RWPE1 (cell line): ENCODE measurements at regions not wholly inside any gene's neighbourhood (a gene's known extent, or its start where the extent isn't known, plus 50 kb on each side); places are given as distances from the start of the nearest gene placed in this dataset.

Experiments used
- CTCF ChIA-PET: fragments of 350-600 bp; sonication (Branson Sonifier 250); formaldehyde crosslinking; extraction: SDS; loops from one replicate; lab custom pipeline; 2021; lab: Yijun Ruan, JAX
- POLR2A ChIA-PET: fragments of 400-600 bp; formaldehyde crosslinking; extraction: SDS; loops from one replicate; lab custom pipeline; 2020; ENCODE audit warnings: antibody characterized with exemption; ENCODE audit not compliant: low non-redundant PET; lab: Yijun Ruan, JAX
- DNase-seq: peaks from one replicate; pipeline ENCODE4 v3.0.0; 2012; ENCODE audit warnings: low spot score
- H3K27ac ChIP-seq: fragments of 450-650 bp; 2 replicates; pipeline ENCODE4 v1.5.1; 2017
- TF ChIP-seq, protein P1 (sequence below): fragments of 450-650 bp; conservative IDR thresholded peaks from 2 replicates; pipeline ENCODE4 v1.5.1; 2017; ENCODE audit warnings: low read depth, mild to moderate bottlenecking

DNA sequence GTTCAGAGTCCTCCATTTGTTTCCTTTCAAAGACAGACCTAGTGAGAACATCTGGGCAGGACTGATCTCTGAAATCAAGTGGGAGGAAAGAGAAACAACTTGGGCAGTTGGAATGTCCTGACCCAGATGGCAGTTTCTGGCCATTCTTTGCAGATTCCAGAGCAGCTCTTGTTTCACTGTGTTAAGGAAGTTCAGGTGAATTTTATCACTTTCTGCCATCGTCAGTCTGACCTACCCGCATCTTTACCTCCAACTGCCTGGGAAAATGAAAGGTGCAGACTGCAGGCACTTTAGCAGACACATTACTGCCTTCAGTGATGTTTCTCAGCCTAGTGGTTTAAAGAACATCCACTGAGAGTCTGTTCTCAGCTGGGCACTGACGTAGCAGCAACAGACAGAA lies 216.2 kb downstream of the CEP135 start:
- CTCF ChIA-PET: interaction anchor here (0.5 kb wide), 1 partner anchor 1000 kb away, joined by 3 read pairs; no protein-coding TSS in a partner anchor
- TF ChIP-seq, protein P1, sequence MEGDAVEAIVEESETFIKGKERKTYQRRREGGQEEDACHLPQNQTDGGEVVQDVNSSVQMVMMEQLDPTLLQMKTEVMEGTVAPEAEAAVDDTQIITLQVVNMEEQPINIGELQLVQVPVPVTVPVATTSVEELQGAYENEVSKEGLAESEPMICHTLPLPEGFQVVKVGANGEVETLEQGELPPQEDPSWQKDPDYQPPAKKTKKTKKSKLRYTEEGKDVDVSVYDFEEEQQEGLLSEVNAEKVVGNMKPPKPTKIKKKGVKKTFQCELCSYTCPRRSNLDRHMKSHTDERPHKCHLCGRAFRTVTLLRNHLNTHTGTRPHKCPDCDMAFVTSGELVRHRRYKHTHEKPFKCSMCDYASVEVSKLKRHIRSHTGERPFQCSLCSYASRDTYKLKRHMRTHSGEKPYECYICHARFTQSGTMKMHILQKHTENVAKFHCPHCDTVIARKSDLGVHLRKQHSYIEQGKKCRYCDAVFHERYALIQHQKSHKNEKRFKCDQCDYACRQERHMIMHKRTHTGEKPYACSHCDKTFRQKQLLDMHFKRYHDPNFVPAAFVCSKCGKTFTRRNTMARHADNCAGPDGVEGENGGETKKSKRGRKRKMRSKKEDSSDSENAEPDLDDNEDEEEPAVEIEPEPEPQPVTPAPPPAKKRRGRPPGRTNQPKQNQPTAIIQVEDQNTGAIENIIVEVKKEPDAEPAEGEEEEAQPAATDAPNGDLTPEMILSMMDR: no peak
- no peak for DNase-seq
- H3K27ac ChIP-seq: no peak overlapping the region
- POLR2A ChIA-PET: interaction anchor here (0.5 kb wide), 1 partner anchor 491 kb away, joined by 3 read pairs; no protein-coding TSS in a partner anchor

- TF ChIP-seq, protein P1: no peak
- ChIA-PET POLR2A (no interaction called here), CTCF (no interaction called here)
- DNase-seq: no peak
- H3K27ac ChIP-seq: no peak overlapping the region
Observed at GRCh38 chr4:56160636-56161035, 211.9 kb downstream of the CEP135 start.

DNA sequence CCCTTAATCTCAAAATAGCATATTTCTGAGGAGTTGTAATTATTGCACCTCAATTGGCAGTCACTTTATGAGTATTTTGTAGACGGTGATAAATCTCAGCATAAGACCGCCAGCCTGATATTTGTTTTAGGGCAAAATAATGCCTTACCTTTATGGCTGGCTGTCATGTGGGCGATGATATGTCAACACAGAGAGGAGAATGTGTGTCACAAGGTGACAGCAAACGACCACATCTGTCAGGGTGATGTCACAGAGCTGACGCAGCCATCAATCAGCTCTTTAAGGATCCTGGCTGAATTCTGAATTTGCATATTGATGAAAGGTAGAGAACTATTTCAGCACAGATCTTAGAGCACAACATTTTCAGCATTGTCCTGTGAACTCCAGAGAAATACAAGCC lies 209.7 kb downstream of the CEP135 start:
- no peak for DNase-seq
- CTCF ChIA-PET: no interaction called here
- TF ChIP-seq, protein P1: no peak
- H3K27ac ChIP-seq: no peak overlapping the region
- POLR2A ChIA-PET: no interaction called here

- ChIA-PET POLR2A (no interaction called here), CTCF (interaction anchor here (0.5 to 0.7 kb wide), 2 partner anchors 23 to 33 kb away, joined by 4 read pairs; no protein-coding TSS in a partner anchor)
- DNase-seq: no peak
- TF ChIP-seq, protein P1: no peak
- no peak overlapping the region for H3K27ac ChIP-seq
Observed at GRCh38 chr4:56156141-56156540, 207.4 kb downstream of the CEP135 start.

DNA sequence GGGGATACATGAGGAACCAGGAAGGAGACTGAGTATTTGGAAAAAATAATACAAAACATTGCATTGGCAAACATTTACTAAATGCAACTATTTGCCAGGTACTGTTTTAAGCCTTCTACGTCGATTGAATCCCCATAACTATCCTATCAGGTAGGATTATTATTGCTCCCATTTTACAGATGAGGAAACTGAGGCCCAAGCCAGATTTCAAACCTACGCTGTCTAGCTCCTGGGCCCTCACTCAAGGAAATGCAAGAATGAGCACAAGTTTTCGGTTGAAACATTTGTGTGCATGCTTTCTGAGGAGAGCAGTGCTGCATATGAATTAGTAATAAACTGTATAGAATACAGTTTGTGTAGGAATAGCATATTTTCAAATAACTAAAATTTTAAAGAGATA lies 206.7 kb downstream of the CEP135 start:
- TF ChIP-seq, protein P1: no peak
- ChIA-PET CTCF (interaction anchor here (0.5 kb wide), 1 partner anchor 23 kb away, joined by 4 read pairs; no protein-coding TSS in a partner anchor), POLR2A (no interaction called here)
- H3K27ac ChIP-seq: no peak overlapping the region
- no peak for DNase-seq

- POLR2A ChIA-PET: no interaction called here
- TF ChIP-seq, protein P1: no peak
- H3K27ac ChIP-seq: no peak overlapping the region
- DNase-seq: no peak
- CTCF ChIA-PET: interaction anchor here (0.6 kb wide), 1 partner anchor 1476 kb away, joined by 3 read pairs; no protein-coding TSS in a partner anchor
Observed at GRCh38 chr4:56149591-56149990, 200.8 kb downstream of the CEP135 start.
